ENCODE measurements at regions not wholly inside any gene's neighbourhood (a gene's known extent, or its start where the extent isn't known, plus 50 kb on each side); places are given as distances from the start of the nearest gene placed in this dataset.

- DNase-seq (ENCODE audit: low spot score) = no peak
These were observed 376.1 kb downstream of the FBXW7 start for GRCh38 chr4:152159773-152160172.

- no peak for DNase-seq (ENCODE audit: low spot score)
These were observed 377.7 kb downstream of the FBXW7 start for GRCh38 chr4:152158225-152158624.

- no peak for DNase-seq (ENCODE audit: low spot score)
These were observed 378.3 kb downstream of the FBXW7 start for GRCh38 chr4:152157629-152158028.

- DNase-seq (ENCODE audit: low spot score) = no peak
These were observed 379.4 kb downstream of the FBXW7 start for GRCh38 chr4:152156442-152156841.

GRCh38 chr4:152155070-152155469 lies 380.8 kb downstream of the FBXW7 start:
- DNase-seq (ENCODE audit: low spot score) = no peak

GRCh38 chr4:152154433-152154832 lies 381.5 kb downstream of the FBXW7 start:
- no peak for DNase-seq (ENCODE audit: low spot score)

- DNase-seq (ENCODE audit: low spot score) = no peak
These were observed 382.2 kb downstream of the FBXW7 start for GRCh38 chr4:152153476-152154270.

GRCh38 chr4:152150214-152150613 lies 385.7 kb downstream of the FBXW7 start:
- DNase-seq (ENCODE audit: low spot score) = no peak

- no peak for DNase-seq (ENCODE audit: low spot score)
These were observed 386.1 kb downstream of the FBXW7 start for GRCh38 chr4:152149745-152150144.

GRCh38 chr4:152148057-152148456 lies 387.2 kb upstream of the GATB start:
- DNase-seq (ENCODE audit: low spot score) = no peak

- DNase-seq (ENCODE audit: low spot score) = no peak
These were observed 385.4 kb upstream of the GATB start for GRCh38 chr4:152146244-152146643.

GRCh38 chr4:152143806-152144205 lies 383.0 kb upstream of the GATB start:
- no peak for DNase-seq (ENCODE audit: low spot score)

- DNase-seq (ENCODE audit: low spot score) = no peak
These were observed 377.6 kb upstream of the GATB start for GRCh38 chr4:152138451-152138850.

- no peak for DNase-seq (ENCODE audit: low spot score)
These were observed 372.0 kb upstream of the GATB start for GRCh38 chr4:152132776-152133175.

- DNase-seq (ENCODE audit: low spot score) = no peak
These were observed 367.5 kb upstream of the GATB start for GRCh38 chr4:152128356-152128755.

- no peak for DNase-seq (ENCODE audit: low spot score)
These were observed 365.4 kb upstream of the GATB start for GRCh38 chr4:152126238-152126637.

- no peak for DNase-seq (ENCODE audit: low spot score)
These were observed 358.2 kb upstream of the GATB start for GRCh38 chr4:152118819-152119553.

GRCh38 chr4:152117933-152118507 lies 357.2 kb upstream of the GATB start:
- no peak for DNase-seq (ENCODE audit: low spot score)

- DNase-seq (ENCODE audit: low spot score) = no peak
These were observed 356.7 kb upstream of the GATB start for GRCh38 chr4:152117520-152117919.

GRCh38 chr4:152117054-152117453 lies 356.2 kb upstream of the GATB start:
- no peak for DNase-seq (ENCODE audit: low spot score)

GRCh38 chr4:152115794-152116193 lies 355.0 kb upstream of the GATB start:
- DNase-seq (ENCODE audit: low spot score) = no peak

- DNase-seq (ENCODE audit: low spot score) = no peak
These were observed 354.3 kb upstream of the GATB start for GRCh38 chr4:152115118-152115517.

GRCh38 chr4:152114562-152114961 lies 353.8 kb upstream of the GATB start:
- DNase-seq (ENCODE audit: low spot score) = no peak

Data from putamen (tissue), 1 donor.